PC-9 (cell line): ENCODE measurements at regions not wholly inside any gene's neighbourhood (a gene's known extent, or its start where the extent isn't known, plus 50 kb on each side); places are given as distances from the start of the nearest gene placed in this dataset.

Experiments
- BruUV-seq: library from RNA; stranded (reverse); fragments of 400-500 nt; replicated peaks from 2 replicates; lab custom pipeline; 2021; lab: Mats Ljungman, UMichigan
- CTCF ChIA-PET: fragments of 300-600 bp; sonication (Branson Sonifier 250); formaldehyde crosslinking; loops from one replicate; lab custom pipeline; 2022; ENCODE audit warnings: antibody characterized with exemption; lab: Charles Lee
- POLR2A ChIA-PET: fragments of 300-600 bp; sonication (Branson Sonifier 250); formaldehyde crosslinking; loops from one replicate; lab custom pipeline; 2022; ENCODE audit warnings: antibody characterized with exemption; ENCODE audit not compliant: unreplicated experiment; lab: Charles Lee
- DNase-seq, 2 experiments: peaks; one replicate each; pipeline versions ENCODE4 v3.0.0 to v3.0.0-alpha.2; 2015 to 2022; ENCODE audit warnings: mixed read lengths in 1 of 2
- H2AFZ ChIP-seq: fragments of 200-600 bp; sonication (generic); 2 replicates; pipeline ENCODE4 v1.8.1; 2017; ENCODE audit warnings: antibody characterized with exemption
- H3F3A ChIP-seq: fragments of 200-600 bp; sonication (generic); 2 replicates; pipeline ENCODE4 v1.8.1; 2017; ENCODE audit warnings: antibody characterized with exemption, mild to moderate bottlenecking, low read depth; ENCODE audit not compliant: insufficient read depth
- H3K27ac ChIP-seq: fragments of 200-600 bp; sonication (generic); 2 replicates; pipeline ENCODE4 v1.6.1; 2016; ENCODE audit warnings: mixed run types
- H3K27me3 ChIP-seq: fragments of 200-600 bp; sonication (generic); 2 replicates; pipeline ENCODE4 v1.6.1; 2016; ENCODE audit warnings: low read depth, mixed run types; ENCODE audit not compliant: insufficient read depth
- H3K36me3 ChIP-seq: fragments of 200-600 bp; sonication (generic); 2 replicates; pipeline ENCODE4 v1.6.1; 2016; ENCODE audit warnings: low read depth, mixed run types
- H3K4me1 ChIP-seq: fragments of 200-600 bp; sonication (generic); replicated peaks from 2 replicates; pipeline ENCODE4 v1.6.1; 2016; ENCODE audit warnings: mixed run types; ENCODE audit not compliant: insufficient read depth
- H3K4me2 ChIP-seq: fragments of 200-600 bp; sonication (generic); 2 replicates; pipeline ENCODE4 v1.6.1; 2017; ENCODE audit warnings: mixed run types
- H3K4me3 ChIP-seq: fragments of 200-600 bp; sonication (generic); 2 replicates; pipeline ENCODE4 v1.6.1; 2016; ENCODE audit warnings: mixed run types
- H3K79me2 ChIP-seq: fragments of 200-600 bp; sonication (generic); 2 replicates; pipeline ENCODE4 v1.6.1; 2017; ENCODE audit warnings: low read depth, mixed run types
- H3K9me2 ChIP-seq: fragments of 200-600 bp; sonication (generic); 2 replicates; pipeline ENCODE4 v1.8.1; 2017; ENCODE audit warnings: mild to moderate bottlenecking; ENCODE audit not compliant: insufficient read depth
- H3K9me3 ChIP-seq: fragments of 200-600 bp; sonication (generic); 2 replicates; pipeline ENCODE4 v1.8.1; 2016; ENCODE audit warnings: low read depth; ENCODE audit not compliant: insufficient read depth
- H4K20me1 ChIP-seq: fragments of 200-600 bp; sonication (generic); 2 replicates; pipeline ENCODE4 v1.8.1; 2017; ENCODE audit not compliant: insufficient read depth
- EZH2 ChIP-seq: fragments of 200-600 bp; sonication (generic); IDR thresholded peaks from 2 replicates; pipeline ENCODE4 v1.8.0; 2017; ENCODE audit warnings: antibody characterized with exemption, low read depth
- intact Hi-C: fragments of 100-400 bp; cut with micrococcal nuclease; formaldehyde crosslinking; loops from one replicate; pipeline ENCODE4 v1.10.0; 2022; ENCODE audit not compliant: unreplicated experiment
- TF ChIP-seq, protein P1 (sequence below): fragments of 200-600 bp; sonication (generic); conservative IDR thresholded peaks from 2 replicates; pipeline ENCODE4 v1.6.1; 2017; ENCODE audit warnings: mixed run types, antibody characterized with exemption, mild to moderate bottlenecking, moderate library complexity

DNA sequence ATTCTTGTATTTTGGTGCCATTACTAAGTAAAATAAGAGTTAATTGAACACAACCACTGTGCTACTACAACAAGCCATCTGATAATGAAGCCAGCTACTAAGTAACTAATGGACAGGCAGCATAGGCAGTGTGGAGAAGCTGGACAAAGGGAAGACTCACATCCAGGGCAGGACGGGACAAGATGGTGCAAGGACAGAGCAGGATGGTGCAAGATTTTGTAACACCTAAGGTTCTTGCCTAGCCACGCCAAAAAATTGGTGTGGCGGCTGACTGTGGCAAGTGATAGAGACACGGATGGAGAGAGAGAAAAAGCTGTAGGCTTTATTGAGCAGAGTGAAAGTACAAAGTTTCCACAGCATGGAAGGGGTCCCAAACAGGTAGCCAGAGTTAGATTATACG lies 114.0 kb upstream of the VANGL1 start:
- Histone ChIP-seq H3K27ac (no peak overlapping the region), H3K4me2 (no peak overlapping the region), H3F3A (peaks cover 24% of the 10 kb centered on the region; the same call in 1 of the 2 replicates), H3K36me3 (no peaks in the 10 kb centered on the region), H3K79me2 (no peaks in the 10 kb centered on the region), H3K4me3 (no peak overlapping the region), H3K9me2 (no peaks in the 10 kb centered on the region), H2AFZ (no peak overlapping the region), H3K4me1 (peaks cover 57% of the 10 kb centered on the region), H4K20me1 (no peaks in the 10 kb centered on the region), H3K9me3 (peaks cover 11% of the 10 kb centered on the region), H3K27me3 (no peaks in the 10 kb centered on the region)
- BruUV-seq, result no TSS peak
- intact Hi-C loops, result no loop called here
- ChIA-PET CTCF (no interaction called here), POLR2A (no interaction called here)
- DNase-seq, result no peak
- no peak for TF ChIP-seq EZH2
- TF ChIP-seq, protein P1, sequence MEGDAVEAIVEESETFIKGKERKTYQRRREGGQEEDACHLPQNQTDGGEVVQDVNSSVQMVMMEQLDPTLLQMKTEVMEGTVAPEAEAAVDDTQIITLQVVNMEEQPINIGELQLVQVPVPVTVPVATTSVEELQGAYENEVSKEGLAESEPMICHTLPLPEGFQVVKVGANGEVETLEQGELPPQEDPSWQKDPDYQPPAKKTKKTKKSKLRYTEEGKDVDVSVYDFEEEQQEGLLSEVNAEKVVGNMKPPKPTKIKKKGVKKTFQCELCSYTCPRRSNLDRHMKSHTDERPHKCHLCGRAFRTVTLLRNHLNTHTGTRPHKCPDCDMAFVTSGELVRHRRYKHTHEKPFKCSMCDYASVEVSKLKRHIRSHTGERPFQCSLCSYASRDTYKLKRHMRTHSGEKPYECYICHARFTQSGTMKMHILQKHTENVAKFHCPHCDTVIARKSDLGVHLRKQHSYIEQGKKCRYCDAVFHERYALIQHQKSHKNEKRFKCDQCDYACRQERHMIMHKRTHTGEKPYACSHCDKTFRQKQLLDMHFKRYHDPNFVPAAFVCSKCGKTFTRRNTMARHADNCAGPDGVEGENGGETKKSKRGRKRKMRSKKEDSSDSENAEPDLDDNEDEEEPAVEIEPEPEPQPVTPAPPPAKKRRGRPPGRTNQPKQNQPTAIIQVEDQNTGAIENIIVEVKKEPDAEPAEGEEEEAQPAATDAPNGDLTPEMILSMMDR, result no peak

DNA sequence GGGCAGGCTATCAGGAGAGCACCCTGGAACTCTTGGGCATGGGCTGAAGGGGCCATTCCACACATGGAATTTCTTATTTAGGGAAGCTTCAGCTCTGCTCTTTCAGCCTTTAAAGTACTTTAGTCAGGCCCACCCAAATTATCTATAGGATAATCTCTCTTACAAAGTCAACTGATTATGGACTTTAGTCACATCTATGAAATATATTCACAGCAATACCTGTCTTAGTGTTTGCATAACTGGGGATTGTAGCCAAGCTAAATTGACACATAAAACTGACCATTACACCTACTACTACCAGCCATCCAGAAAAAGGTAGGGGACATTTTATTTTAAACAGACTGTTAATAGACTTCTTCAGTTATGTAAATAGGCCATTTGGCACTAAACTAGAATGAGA lies 114.9 kb upstream of the VANGL1 start:
- DNase-seq, result no peak
- CTCF ChIA-PET, result no interaction called here
- H3K4me1 ChIP-seq, result peaks cover 55% of the 10 kb centered on the region

GRCh38 chr1:115524236-115524635 lies 117.5 kb upstream of the VANGL1 start:
- Histone ChIP-seq H3K36me3 (no peaks in the 10 kb centered on the region), H2AFZ (0 out of 2 replicates have a peak overlapping the region, but pooled peaks have one; percentile 22), H3K4me1 (peaks cover 28% of the 10 kb centered on the region), H3K4me2 (peak overlapping the region; percentile 41), H3F3A (peaks cover 24% of the 10 kb centered on the region; the same call in 1 of the 2 replicates), H3K27me3 (no peaks in the 10 kb centered on the region), H3K9me3 (peaks cover 15% of the 10 kb centered on the region), H3K9me2 (no peaks in the 10 kb centered on the region), H4K20me1 (no peaks in the 10 kb centered on the region), H3K4me3 (peak overlapping the region; percentile 4; the same call in 1 of the 2 replicates), H3K79me2 (no peaks in the 10 kb centered on the region), H3K27ac (peak overlapping the region; percentile 71)
- TF ChIP-seq, protein P1, result no peak
- no peak for TF ChIP-seq EZH2
- intact Hi-C loops, result no loop called here
- peak; percentile 9 to 95 for DNase-seq
- ChIA-PET POLR2A (interaction anchor here (0.6 kb wide), 1 partner anchor 1013 kb away, joined by 3 read pairs; the partner anchor contains the start of gene TRIM33), CTCF (no interaction called here)
- BruUV-seq, result no TSS peak

More for the DNA sequence above, 114.9 kb upstream of the VANGL1 start:
- H3K27me3 ChIP-seq, result no peaks in the 10 kb centered on the region
- POLR2A ChIA-PET, result no interaction called here
- H4K20me1 ChIP-seq, result no peaks in the 10 kb centered on the region
- H3K79me2 ChIP-seq, result no peaks in the 10 kb centered on the region
- H3K27ac ChIP-seq, result no peak overlapping the region
- H3K4me2 ChIP-seq, result no peak overlapping the region
- peaks cover 11% of the 10 kb centered on the region for H3K9me3 ChIP-seq
- H3K4me3 ChIP-seq, result no peak overlapping the region
- no peaks in the 10 kb centered on the region for H3K9me2 ChIP-seq
- H3F3A ChIP-seq, result peaks cover 24% of the 10 kb centered on the region; the same call in 1 of the 2 replicates
- no TSS peak for BruUV-seq
- no peak overlapping the region for H2AFZ ChIP-seq
- intact Hi-C loops, result no loop called here
- H3K36me3 ChIP-seq, result no peaks in the 10 kb centered on the region
- no peak for TF ChIP-seq EZH2
- TF ChIP-seq, protein P1, result no peak
